ENCODE measurements at regions not wholly inside any gene's neighbourhood (a gene's known extent, or its start where the extent isn't known, plus 50 kb on each side); places are given as distances from the start of the nearest gene placed in this dataset.

DNA sequence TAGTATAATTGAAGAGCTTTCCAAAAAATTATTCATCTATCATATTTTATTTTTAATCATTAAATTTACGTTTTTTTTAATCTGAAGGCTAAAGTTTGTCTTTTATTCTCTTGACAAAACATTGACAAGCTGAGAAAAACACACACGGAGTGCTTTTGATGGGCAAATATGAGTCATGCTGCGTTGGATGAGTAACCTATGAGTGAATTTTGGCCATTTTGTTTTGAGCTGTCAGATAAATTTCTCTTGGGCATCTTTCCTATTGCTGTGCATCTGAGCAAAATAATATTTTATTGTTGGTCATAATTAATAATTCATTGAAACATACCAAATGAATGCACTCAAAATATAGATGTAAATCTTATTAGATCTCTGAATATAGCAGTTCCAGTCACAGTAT is 1144.1 kb upstream of the ADGRL2 start:
- Histone ChIP-seq H2AFZ (ENCODE audit: low read depth, low read length) (no peak overlapping the region), H3K4me3 (ENCODE audit: low read length) (no peak overlapping the region), H3K27ac (ENCODE audit: low read length) (no peak overlapping the region), H3K9ac (ENCODE audit: low read length) (no peak overlapping the region), H3K4me2 (ENCODE audit: low read length) (no peak overlapping the region), H3K27me3 (ENCODE audit: insufficient read depth, low read depth, low read length) (no peaks in the 10 kb centered on the region), H3K9me2 (ENCODE audit: insufficient read depth, low read length) (no peaks in the 10 kb centered on the region), H3K79me2 (replicated peaks; ENCODE audit: insufficient read depth, low read length) (no peaks in the 10 kb centered on the region), H3K36me3 (ENCODE audit: insufficient read depth, low read length) (no peaks in the 10 kb centered on the region), H3K9me3 (ENCODE audit: low read length) (no peaks in the 10 kb centered on the region), H4K20me1 (ENCODE audit: insufficient read depth) (no peaks in the 10 kb centered on the region), H3F3A (ENCODE audit: insufficient read depth, low read length, poor library complexity, severe bottlenecking) (no peaks in the 10 kb centered on the region)
- TF ChIP-seq EZH2 (IDR thresholded peaks at IDR 0.05; ENCODE audit: borderline replicate concordance, insufficient read depth, low read length, poor library complexity, severe bottlenecking): no peak
- TF ChIP-seq SMC3 (conservative IDR thresholded peaks at IDR 0.05; ENCODE audit: poor library complexity): no peak
- TF ChIP-seq RAD21 (conservative IDR thresholded peaks at IDR 0.05): no peak
- no peak for TF ChIP-seq EP300 (conservative IDR thresholded peaks at IDR 0.05; ENCODE audit: poor library complexity, severe bottlenecking)
- TF ChIP-seq POLR2AphosphoS5 (IDR thresholded peaks at IDR 0.05): no peak

DNA sequence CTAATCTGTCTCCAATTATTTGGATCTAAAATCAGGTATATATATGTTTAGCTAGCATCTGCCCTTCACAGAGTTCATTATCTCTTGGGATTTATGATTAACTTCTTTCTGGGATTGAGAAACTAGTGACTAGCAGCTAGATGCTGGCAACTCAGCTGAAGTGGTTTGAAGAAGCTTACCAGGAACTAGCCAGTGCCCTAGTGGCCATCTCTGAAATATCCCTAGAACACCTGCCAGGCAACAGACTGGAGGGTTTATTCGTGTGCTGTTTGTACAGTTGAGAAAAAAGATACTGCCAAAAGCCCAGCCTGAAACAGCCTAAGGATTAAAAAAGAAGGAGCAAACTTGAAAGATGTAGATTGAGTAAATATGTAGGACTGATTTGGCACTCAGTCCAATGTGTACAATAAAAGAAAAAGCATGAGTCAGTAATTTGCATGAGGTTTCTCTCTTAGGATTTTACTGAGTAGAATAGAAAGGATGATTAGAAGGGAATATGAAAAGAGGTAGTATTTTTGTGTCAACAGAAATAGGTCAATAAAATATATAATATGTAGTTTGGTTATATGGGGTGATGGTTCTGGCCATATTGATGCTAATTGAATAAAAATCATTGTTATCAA is 1144.6 kb upstream of the ADGRL2 start:
- H3K27me3 ChIP-seq (ENCODE audit: insufficient read depth, low read depth, low read length): no peaks in the 10 kb centered on the region
- H2AFZ ChIP-seq (ENCODE audit: low read depth, low read length): no peak overlapping the region
- H3K9me2 ChIP-seq (ENCODE audit: insufficient read depth, low read length): no peaks in the 10 kb centered on the region
- no peak overlapping the region for H3K4me3 ChIP-seq (ENCODE audit: low read length)
- no peaks in the 10 kb centered on the region for H4K20me1 ChIP-seq (ENCODE audit: insufficient read depth)
- no peak overlapping the region for H3K4me2 ChIP-seq (ENCODE audit: low read length)
- TF ChIP-seq MXI1 (conservative IDR thresholded peaks at IDR 0.05; ENCODE audit: poor library complexity, severe bottlenecking) (no peak), TAF1 (IDR thresholded peaks at IDR 0.05; ENCODE audit: low read depth) (no peak), SMC3 (conservative IDR thresholded peaks at IDR 0.05; ENCODE audit: poor library complexity) (no peak), EP300 (conservative IDR thresholded peaks at IDR 0.05; ENCODE audit: poor library complexity, severe bottlenecking) (no peak), RAD21 (conservative IDR thresholded peaks at IDR 0.05) (no peak), EZH2 (IDR thresholded peaks at IDR 0.05; ENCODE audit: borderline replicate concordance, insufficient read depth, low read length, poor library complexity, severe bottlenecking) (no peak), POLR2AphosphoS5 (IDR thresholded peaks at IDR 0.05) (no peak)
- TF ChIP-seq, protein P1, sequence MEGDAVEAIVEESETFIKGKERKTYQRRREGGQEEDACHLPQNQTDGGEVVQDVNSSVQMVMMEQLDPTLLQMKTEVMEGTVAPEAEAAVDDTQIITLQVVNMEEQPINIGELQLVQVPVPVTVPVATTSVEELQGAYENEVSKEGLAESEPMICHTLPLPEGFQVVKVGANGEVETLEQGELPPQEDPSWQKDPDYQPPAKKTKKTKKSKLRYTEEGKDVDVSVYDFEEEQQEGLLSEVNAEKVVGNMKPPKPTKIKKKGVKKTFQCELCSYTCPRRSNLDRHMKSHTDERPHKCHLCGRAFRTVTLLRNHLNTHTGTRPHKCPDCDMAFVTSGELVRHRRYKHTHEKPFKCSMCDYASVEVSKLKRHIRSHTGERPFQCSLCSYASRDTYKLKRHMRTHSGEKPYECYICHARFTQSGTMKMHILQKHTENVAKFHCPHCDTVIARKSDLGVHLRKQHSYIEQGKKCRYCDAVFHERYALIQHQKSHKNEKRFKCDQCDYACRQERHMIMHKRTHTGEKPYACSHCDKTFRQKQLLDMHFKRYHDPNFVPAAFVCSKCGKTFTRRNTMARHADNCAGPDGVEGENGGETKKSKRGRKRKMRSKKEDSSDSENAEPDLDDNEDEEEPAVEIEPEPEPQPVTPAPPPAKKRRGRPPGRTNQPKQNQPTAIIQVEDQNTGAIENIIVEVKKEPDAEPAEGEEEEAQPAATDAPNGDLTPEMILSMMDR (IDR thresholded peaks at IDR 0.05; ENCODE audit: poor library complexity, severe bottlenecking): no peak
- TF ChIP-seq, protein P2, sequence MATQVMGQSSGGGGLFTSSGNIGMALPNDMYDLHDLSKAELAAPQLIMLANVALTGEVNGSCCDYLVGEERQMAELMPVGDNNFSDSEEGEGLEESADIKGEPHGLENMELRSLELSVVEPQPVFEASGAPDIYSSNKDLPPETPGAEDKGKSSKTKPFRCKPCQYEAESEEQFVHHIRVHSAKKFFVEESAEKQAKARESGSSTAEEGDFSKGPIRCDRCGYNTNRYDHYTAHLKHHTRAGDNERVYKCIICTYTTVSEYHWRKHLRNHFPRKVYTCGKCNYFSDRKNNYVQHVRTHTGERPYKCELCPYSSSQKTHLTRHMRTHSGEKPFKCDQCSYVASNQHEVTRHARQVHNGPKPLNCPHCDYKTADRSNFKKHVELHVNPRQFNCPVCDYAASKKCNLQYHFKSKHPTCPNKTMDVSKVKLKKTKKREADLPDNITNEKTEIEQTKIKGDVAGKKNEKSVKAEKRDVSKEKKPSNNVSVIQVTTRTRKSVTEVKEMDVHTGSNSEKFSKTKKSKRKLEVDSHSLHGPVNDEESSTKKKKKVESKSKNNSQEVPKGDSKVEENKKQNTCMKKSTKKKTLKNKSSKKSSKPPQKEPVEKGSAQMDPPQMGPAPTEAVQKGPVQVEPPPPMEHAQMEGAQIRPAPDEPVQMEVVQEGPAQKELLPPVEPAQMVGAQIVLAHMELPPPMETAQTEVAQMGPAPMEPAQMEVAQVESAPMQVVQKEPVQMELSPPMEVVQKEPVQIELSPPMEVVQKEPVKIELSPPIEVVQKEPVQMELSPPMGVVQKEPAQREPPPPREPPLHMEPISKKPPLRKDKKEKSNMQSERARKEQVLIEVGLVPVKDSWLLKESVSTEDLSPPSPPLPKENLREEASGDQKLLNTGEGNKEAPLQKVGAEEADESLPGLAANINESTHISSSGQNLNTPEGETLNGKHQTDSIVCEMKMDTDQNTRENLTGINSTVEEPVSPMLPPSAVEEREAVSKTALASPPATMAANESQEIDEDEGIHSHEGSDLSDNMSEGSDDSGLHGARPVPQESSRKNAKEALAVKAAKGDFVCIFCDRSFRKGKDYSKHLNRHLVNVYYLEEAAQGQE (IDR thresholded peaks at IDR 0.05; ENCODE audit: borderline replicate concordance): no peak
- no peaks in the 10 kb centered on the region for H3K36me3 ChIP-seq (ENCODE audit: insufficient read depth, low read length)
- no peaks in the 10 kb centered on the region for H3K79me2 ChIP-seq (replicated peaks; ENCODE audit: insufficient read depth, low read length)
- H3K9me3 ChIP-seq (ENCODE audit: low read length): no peaks in the 10 kb centered on the region
- H3K27ac ChIP-seq (ENCODE audit: low read length): no peak overlapping the region
- no peaks in the 10 kb centered on the region for H3F3A ChIP-seq (ENCODE audit: insufficient read depth, low read length, poor library complexity, severe bottlenecking)
- H3K9ac ChIP-seq (ENCODE audit: low read length): no peak overlapping the region

Data from neural cell (in vitro differentiated cells).